ENCODE measurements at regions not wholly inside any gene's neighbourhood (a gene's known extent, or its start where the extent isn't known, plus 50 kb on each side); places are given as distances from the start of the nearest gene placed in this dataset.

DNA sequence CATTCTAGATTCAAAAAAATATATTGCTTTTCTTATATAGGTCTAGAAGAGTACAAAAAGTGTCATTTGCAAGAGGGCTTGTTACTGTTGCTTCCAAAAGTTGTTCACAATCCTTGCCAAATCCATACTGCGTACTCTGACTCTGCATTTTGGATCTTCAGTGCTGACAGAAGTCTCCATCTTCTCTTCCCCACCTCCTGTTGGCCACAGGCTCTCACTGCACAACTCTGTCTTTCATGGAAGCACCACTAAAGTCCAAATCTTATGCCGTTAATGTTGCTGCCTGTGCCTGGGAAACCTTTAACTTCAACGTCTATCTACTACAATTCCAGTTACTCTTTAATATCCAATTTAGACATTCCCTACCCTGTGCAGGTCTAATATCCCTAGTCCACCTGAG is 419.9 kb downstream of the NR2F2 start:
- Histone ChIP-seq H3K36me3 (ENCODE audit: control insufficient read depth in 2 of 2, extremely low read depth in 1 of 2, insufficient read depth in 2 of 2, low read length in 2 of 2) (no peaks in the 10 kb centered on the region), H3K79me2 (ENCODE audit: control insufficient read depth, insufficient read depth, low read length) (no peaks in the 10 kb centered on the region), H3K4me3 (replicated peaks in 1 of 3; ENCODE audit: insufficient read depth in 1 of 3, low read depth in 1 of 3, low read length in 3 of 3) (no peak overlapping the region), H3K4me2 (ENCODE audit: insufficient read depth, low read length) (no peak overlapping the region), H3K27ac (ENCODE audit: insufficient read depth, low read depth, low read length) (no peak overlapping the region), H3K4me1 (ENCODE audit: control insufficient read depth, extremely low read depth, insufficient read depth, low read length) (no peaks in the 10 kb centered on the region), H4K20me1 (replicated peaks; ENCODE audit: control insufficient read depth, extremely low read depth, insufficient read depth, low read length) (no peaks in the 10 kb centered on the region), H3K9me1 (replicated peaks; ENCODE audit: control insufficient read depth, extremely low read depth, insufficient read depth, low read length) (no peaks in the 10 kb centered on the region), H3K9ac (replicated peaks; ENCODE audit: extremely low read depth, insufficient read depth, low read length) (no peak overlapping the region), H3K27me3 (ENCODE audit: control insufficient read depth in 2 of 2, insufficient read depth in 2 of 2, low read length in 2 of 2) (no peaks in the 10 kb centered on the region), H3K9me3 (replicated peaks; ENCODE audit: control insufficient read depth, insufficient read depth, low read length) (no peaks in the 10 kb centered on the region), H2AFZ (ENCODE audit: low read depth, low read length) (no peak overlapping the region)
- BruUV-seq (replicated peaks) = no TSS peak
- TF ChIP-seq POLR2A (IDR thresholded peaks at IDR 0.05; ENCODE audit: low read depth, low read length) (no peak), GATA2 (IDR thresholded peaks at IDR 0.05; ENCODE audit: insufficient read depth, insufficient read length, low read depth, low read length) (no peak), POLR2AphosphoS5 (IDR thresholded peaks at IDR 0.05; ENCODE audit: insufficient read depth, low read depth, low read length) (no peak), EZH2 (IDR thresholded peaks at IDR 0.05; ENCODE audit: borderline replicate concordance, low read depth, low read length, severe bottlenecking) (no peak), MYC (IDR thresholded peaks at IDR 0.05; ENCODE audit: low read depth, low read length) (no peak), JUN (IDR thresholded peaks at IDR 0.05; ENCODE audit: borderline replicate concordance, insufficient read depth, insufficient read length, low read depth) (no peak), FOS (IDR thresholded peaks at IDR 0.05; ENCODE audit: borderline replicate concordance, insufficient read depth, low read length) (no peak)
- TF ChIP-seq, protein P1, sequence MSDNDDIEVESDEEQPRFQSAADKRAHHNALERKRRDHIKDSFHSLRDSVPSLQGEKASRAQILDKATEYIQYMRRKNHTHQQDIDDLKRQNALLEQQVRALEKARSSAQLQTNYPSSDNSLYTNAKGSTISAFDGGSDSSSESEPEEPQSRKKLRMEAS (IDR thresholded peaks at IDR 0.05; ENCODE audit: insufficient read depth, insufficient read length) = no peak
- TF ChIP-seq, protein P2, sequence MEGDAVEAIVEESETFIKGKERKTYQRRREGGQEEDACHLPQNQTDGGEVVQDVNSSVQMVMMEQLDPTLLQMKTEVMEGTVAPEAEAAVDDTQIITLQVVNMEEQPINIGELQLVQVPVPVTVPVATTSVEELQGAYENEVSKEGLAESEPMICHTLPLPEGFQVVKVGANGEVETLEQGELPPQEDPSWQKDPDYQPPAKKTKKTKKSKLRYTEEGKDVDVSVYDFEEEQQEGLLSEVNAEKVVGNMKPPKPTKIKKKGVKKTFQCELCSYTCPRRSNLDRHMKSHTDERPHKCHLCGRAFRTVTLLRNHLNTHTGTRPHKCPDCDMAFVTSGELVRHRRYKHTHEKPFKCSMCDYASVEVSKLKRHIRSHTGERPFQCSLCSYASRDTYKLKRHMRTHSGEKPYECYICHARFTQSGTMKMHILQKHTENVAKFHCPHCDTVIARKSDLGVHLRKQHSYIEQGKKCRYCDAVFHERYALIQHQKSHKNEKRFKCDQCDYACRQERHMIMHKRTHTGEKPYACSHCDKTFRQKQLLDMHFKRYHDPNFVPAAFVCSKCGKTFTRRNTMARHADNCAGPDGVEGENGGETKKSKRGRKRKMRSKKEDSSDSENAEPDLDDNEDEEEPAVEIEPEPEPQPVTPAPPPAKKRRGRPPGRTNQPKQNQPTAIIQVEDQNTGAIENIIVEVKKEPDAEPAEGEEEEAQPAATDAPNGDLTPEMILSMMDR (IDR thresholded peaks at IDR 0.05; ENCODE audit: extremely low read depth in 1 of 2, insufficient read depth in 1 of 2, low read depth in 1 of 2, low read length in 2 of 2) = no peak
- DNase-seq (ENCODE audit: low read depth, low spot score) (no peak), FAIRE-seq (no peak)
- intact Hi-C loops (cut with micrococcal nuclease) (no loop called here), dilution Hi-C loops (cut with MboI; ENCODE audit: extremely low pct_ligation_motif_present, low sequenced_read_pairs) (no loop called here)
- POLR2A ChIA-PET = no interaction called here
- CTCF ChIA-PET = no interaction called here

All from endothelial cell of umbilical vein (primary cell).